Endometrium (tissue), 2 donors: ENCODE measurements at regions not wholly inside any gene's neighbourhood (a gene's known extent, or its start where the extent isn't known, plus 50 kb on each side); places are given as distances from the start of the nearest gene placed in this dataset.
"Not testable (repeated sequence)": the region's sequence is repeated elsewhere in the genome, so short reads cannot be mapped to it uniquely, and the experiment has no call there.

Experiments
- FAIRE-seq: peaks from 2 replicates; lab custom pipeline; 2012; peaks lifted over from hg19 to GRCh38; lab: Jason Lieb, UNC
- donor health status: control.
- donor health status: control.

- FAIRE-seq, result no peak
These were observed 286.6 kb downstream of the COL11A1 start for GRCh38 chr1:102821707-102822106.

- FAIRE-seq, result no peak
These were observed 307.9 kb downstream of the COL11A1 start for GRCh38 chr1:102800406-102800805.

GRCh38 chr1:102799496-102799895 is 308.8 kb downstream of the COL11A1 start:
- no peak for FAIRE-seq

GRCh38 chr1:102798718-102799117 is 309.6 kb downstream of the COL11A1 start:
- no peak for FAIRE-seq

GRCh38 chr1:102796429-102796828 is 311.9 kb downstream of the COL11A1 start:
- FAIRE-seq, result peak; percentile 8

GRCh38 chr1:102790997-102791396 is 317.3 kb downstream of the COL11A1 start:
- FAIRE-seq, result no peak

GRCh38 chr1:102789951-102790350 is 318.4 kb downstream of the COL11A1 start:
- not testable (repeated sequence) for FAIRE-seq

- no peak for FAIRE-seq
These were observed 324.8 kb downstream of the COL11A1 start for GRCh38 chr1:102783487-102783886.

- FAIRE-seq, result no peak
These were observed 326.2 kb downstream of the COL11A1 start for GRCh38 chr1:102782144-102782543.

GRCh38 chr1:102776071-102776470 is 332.3 kb downstream of the COL11A1 start:
- FAIRE-seq, result no peak

GRCh38 chr1:102772831-102773230 is 335.5 kb downstream of the COL11A1 start:
- no peak for FAIRE-seq

GRCh38 chr1:102758418-102758817 is 349.9 kb downstream of the COL11A1 start:
- no peak for FAIRE-seq

GRCh38 chr1:102757363-102757762 is 351.0 kb downstream of the COL11A1 start:
- no peak for FAIRE-seq

- no peak for FAIRE-seq
These were observed 357.2 kb downstream of the COL11A1 start for GRCh38 chr1:102751111-102751510.

GRCh38 chr1:102742426-102742825 is 365.9 kb downstream of the COL11A1 start:
- FAIRE-seq, result no peak

GRCh38 chr1:102733491-102734236 is 374.7 kb downstream of the COL11A1 start:
- no peak for FAIRE-seq

- FAIRE-seq, result no peak
These were observed 375.4 kb downstream of the COL11A1 start for GRCh38 chr1:102732927-102733326.

GRCh38 chr1:102726417-102726816 is 381.9 kb downstream of the COL11A1 start:
- FAIRE-seq, result no peak

- no peak for FAIRE-seq
These were observed 383.6 kb downstream of the COL11A1 start for GRCh38 chr1:102724741-102725140.

- no peak for FAIRE-seq
These were observed 393.2 kb downstream of the COL11A1 start for GRCh38 chr1:102715150-102715549.

GRCh38 chr1:102699524-102699923 is 408.8 kb downstream of the COL11A1 start:
- no peak for FAIRE-seq

- no peak for FAIRE-seq
These were observed 415.0 kb downstream of the COL11A1 start for GRCh38 chr1:102693345-102693744.

GRCh38 chr1:102691592-102692090 is 416.7 kb downstream of the COL11A1 start:
- FAIRE-seq, result no peak

- no peak for FAIRE-seq
These were observed 420.9 kb downstream of the COL11A1 start for GRCh38 chr1:102687383-102687782.
